Memory B cell (primary cell): ENCODE measurements at regions not wholly inside any gene's neighbourhood (a gene's known extent, or its start where the extent isn't known, plus 50 kb on each side); places are given as distances from the start of the nearest gene placed in this dataset.

Source experiments
- ATAC-seq: fragments of 150-1000 bp; cut with Tn5 transposase; 2 replicates; pipeline ENCODE4 v1.10.0; 2021; ENCODE audit warnings: low read depth, mild to moderate bottlenecking, moderate library complexity
- DNase-seq, 2 donors: peaks; one replicate each; pipeline ENCODE4 v3.0.0; 2022; ENCODE audit warnings: low spot score in 2 of 2
- H3K27ac Mint-ChIP-seq: one replicate; pipeline ENCODE4 v1.8.0; 2022; ENCODE audit warnings: mild to moderate bottlenecking, moderate library complexity, mixed read lengths
- H3K27me3 Mint-ChIP-seq: one replicate; pipeline ENCODE4 v1.8.0; 2022; ENCODE audit warnings: mixed read lengths
- H3K36me3 Mint-ChIP-seq: one replicate; pipeline ENCODE4 v1.8.0; 2022; ENCODE audit warnings: mild to moderate bottlenecking, mixed read lengths
- H3K4me1 Mint-ChIP-seq: one replicate; pipeline ENCODE4 v1.8.0; 2022; ENCODE audit warnings: mixed read lengths
- H3K4me3 Mint-ChIP-seq: one replicate; pipeline ENCODE4 v1.8.0; 2022; ENCODE audit warnings: mild to moderate bottlenecking, moderate library complexity, mixed read lengths
- H3K9me3 Mint-ChIP-seq: one replicate; pipeline ENCODE4 v1.8.0; 2022; ENCODE audit warnings: mixed read lengths

DNA sequence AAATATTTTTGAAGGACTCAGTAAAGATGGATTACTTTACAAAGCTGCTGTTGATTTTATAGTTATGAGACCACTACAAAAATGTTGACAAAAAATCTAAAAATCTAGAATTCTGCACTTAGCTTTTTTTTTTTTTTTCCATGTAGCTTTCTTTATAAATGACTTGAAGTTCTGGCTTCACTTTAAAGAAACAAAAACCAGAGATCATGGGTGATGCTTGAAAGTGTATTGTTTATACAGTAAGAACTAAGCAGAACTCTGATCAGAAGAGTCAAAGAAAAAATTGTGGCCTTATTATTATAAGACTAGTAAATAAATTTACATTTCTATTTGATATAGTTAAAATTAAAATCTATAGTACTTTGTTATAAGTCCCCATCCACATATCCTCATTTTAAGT is 301.7 kb downstream of the BLID start:
- no peak for ATAC-seq
- Mint-ChIP-seq H3K9me3 (peaks cover 14% of the 10 kb centered on the region), H3K27ac (no peak overlapping the region), H3K4me1 (no peaks in the 10 kb centered on the region), H3K27me3 (no peaks in the 10 kb centered on the region), H3K4me3 (no peak overlapping the region), H3K36me3 (no peaks in the 10 kb centered on the region)
- DNase-seq, result no peak

DNA sequence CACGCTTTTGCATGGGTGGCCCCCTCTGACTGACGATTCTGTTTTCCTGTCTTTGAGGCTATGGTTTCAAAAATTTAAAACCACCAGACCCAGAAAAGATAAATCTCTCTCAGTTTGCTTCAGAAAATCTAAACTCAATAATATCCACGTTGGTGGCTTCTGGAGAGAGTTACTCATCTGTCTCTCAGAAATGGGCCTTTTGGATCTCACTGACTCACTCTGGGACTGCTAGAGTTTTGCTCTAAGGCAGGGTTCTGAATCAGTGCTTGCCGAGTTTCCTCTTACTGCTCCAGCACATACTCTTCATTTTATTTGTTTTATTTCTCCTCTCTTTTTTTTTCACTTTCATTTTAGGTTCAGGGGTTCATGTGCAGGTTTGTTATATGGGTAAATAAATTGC is 305.7 kb downstream of the BLID start:
- Mint-ChIP-seq H3K9me3 (peaks cover 11% of the 10 kb centered on the region), H3K27ac (no peak overlapping the region), H3K36me3 (no peaks in the 10 kb centered on the region), H3K4me3 (no peak overlapping the region), H3K27me3 (no peaks in the 10 kb centered on the region), H3K4me1 (no peaks in the 10 kb centered on the region)
- DNase-seq (no peak), ATAC-seq (no peak)

DNA sequence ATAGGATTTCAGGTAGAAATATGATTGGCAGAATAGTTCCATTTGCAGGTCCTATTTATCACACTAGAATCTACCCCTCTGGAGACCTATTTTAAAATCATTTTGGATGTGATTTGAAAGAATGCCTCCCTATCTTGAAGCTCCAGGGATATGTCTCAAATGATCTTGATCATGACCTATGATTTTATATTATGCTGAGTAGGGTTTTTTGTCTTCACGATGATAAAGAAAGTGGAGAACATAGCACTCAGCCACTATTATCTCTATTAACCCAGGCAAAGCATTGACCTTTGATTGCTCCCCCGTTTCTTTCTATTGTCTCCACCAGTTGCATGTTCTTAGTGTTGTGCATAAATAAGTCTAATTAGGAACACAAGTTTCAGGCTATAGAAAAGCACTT is 307.9 kb downstream of the BLID start:
- Mint-ChIP-seq H3K4me1 (no peaks in the 10 kb centered on the region), H3K27me3 (no peaks in the 10 kb centered on the region), H3K9me3 (peaks cover 9% of the 10 kb centered on the region), H3K27ac (no peak overlapping the region), H3K36me3 (no peaks in the 10 kb centered on the region), H3K4me3 (no peak overlapping the region)
- DNase-seq (no peak), ATAC-seq (no peak)

DNA sequence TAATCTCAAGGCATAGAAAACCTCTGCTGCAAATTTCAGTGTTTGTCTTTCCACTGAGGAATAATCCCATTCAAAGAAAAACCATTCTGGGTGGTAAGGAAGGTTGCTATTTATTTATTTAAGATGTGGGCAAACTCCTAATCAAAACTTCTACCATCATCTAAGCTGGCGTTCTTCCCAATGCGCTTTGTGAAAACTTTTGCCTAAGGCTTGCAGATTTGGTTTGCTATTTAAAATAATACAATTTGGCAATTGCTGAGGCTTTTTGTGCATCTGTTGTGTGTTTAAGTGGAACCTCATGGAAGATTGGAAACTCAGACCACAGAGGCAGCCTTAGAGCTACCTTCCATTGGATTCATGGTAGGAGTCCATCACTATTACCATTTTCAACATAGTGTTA is 309.0 kb downstream of the BLID start:
- Mint-ChIP-seq H3K27me3 (no peaks in the 10 kb centered on the region), H3K4me3 (no peak overlapping the region), H3K27ac (no peak overlapping the region), H3K36me3 (no peaks in the 10 kb centered on the region), H3K4me1 (no peaks in the 10 kb centered on the region), H3K9me3 (peaks cover 5% of the 10 kb centered on the region)
- ATAC-seq, result no peak
- DNase-seq, result no peak

DNA sequence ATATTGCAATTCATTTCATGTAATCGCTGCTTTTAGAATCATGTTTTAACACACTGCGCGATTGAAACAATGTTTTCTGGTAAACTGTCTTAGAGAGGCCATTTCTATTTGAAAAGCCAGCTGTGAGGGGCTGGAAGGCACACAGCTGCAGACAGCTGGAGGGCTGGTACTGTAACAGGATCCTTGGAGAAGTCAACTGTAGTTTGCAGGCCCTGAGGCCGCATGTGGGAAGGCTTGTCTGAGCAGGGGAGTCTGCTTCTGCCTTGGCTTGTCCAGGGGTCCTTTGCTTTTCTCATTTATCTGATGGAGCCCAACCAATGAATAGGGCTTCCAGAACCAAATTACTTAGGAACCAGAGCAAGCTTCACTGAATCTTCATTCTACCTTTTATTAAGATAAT is 313.5 kb downstream of the BLID start:
- no peak overlapping the region for H3K4me3 Mint-ChIP-seq
- no peaks in the 10 kb centered on the region for H3K27me3 Mint-ChIP-seq
- ATAC-seq, result no peak
- no peak overlapping the region for H3K27ac Mint-ChIP-seq
- DNase-seq, result no peak
- no peaks in the 10 kb centered on the region for H3K4me1 Mint-ChIP-seq
- H3K9me3 Mint-ChIP-seq, result peaks cover 6% of the 10 kb centered on the region
- H3K36me3 Mint-ChIP-seq, result no peaks in the 10 kb centered on the region

DNA sequence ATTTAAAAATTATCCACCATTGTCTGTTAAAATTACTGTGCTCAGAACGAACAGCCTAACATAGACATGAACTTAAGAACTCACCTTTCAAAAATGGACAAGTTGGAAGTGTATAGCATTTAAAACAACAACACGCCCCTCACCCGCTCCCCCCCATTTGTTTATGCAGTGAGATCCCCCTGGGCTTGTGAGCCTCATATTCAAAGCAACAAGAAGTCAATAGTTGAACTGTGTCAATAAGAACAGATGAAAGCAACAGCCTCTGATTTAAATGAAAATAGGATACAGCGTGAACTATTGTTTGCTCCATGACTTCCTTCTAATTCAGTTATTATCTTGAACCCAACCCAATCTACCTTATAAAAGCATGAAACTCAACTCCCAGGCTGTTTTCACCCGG is 314.2 kb downstream of the BLID start:
- Mint-ChIP-seq H3K36me3 (no peaks in the 10 kb centered on the region), H3K27me3 (no peaks in the 10 kb centered on the region), H3K4me1 (no peaks in the 10 kb centered on the region), H3K27ac (no peak overlapping the region), H3K9me3 (peaks cover 6% of the 10 kb centered on the region), H3K4me3 (no peak overlapping the region)
- no peak for ATAC-seq
- no peak for DNase-seq

DNA sequence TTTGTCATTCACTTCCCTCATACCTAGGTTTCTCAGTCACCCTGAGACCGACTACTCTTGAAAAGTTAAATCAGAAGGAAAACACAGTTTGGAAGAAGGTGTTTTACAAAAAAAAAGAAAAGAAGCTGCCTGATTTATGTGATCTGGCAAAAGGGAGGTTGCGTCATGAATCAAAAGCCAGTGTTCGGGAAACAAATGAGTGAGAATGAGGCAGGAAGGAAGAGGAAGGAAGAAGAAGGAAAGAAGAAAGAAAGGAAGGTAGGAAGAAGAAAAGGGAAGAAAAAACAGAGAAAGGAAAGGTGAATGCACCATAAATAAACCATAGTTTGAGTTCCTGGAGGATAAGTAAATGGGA is 314.6 kb downstream of the BLID start:
- H3K4me1 Mint-ChIP-seq, result no peaks in the 10 kb centered on the region
- H3K27me3 Mint-ChIP-seq, result no peaks in the 10 kb centered on the region
- DNase-seq, result no peak
- H3K4me3 Mint-ChIP-seq, result no peak overlapping the region
- no peak for ATAC-seq
- H3K9me3 Mint-ChIP-seq, result peaks cover 6% of the 10 kb centered on the region
- H3K27ac Mint-ChIP-seq, result no peak overlapping the region
- no peaks in the 10 kb centered on the region for H3K36me3 Mint-ChIP-seq

DNA sequence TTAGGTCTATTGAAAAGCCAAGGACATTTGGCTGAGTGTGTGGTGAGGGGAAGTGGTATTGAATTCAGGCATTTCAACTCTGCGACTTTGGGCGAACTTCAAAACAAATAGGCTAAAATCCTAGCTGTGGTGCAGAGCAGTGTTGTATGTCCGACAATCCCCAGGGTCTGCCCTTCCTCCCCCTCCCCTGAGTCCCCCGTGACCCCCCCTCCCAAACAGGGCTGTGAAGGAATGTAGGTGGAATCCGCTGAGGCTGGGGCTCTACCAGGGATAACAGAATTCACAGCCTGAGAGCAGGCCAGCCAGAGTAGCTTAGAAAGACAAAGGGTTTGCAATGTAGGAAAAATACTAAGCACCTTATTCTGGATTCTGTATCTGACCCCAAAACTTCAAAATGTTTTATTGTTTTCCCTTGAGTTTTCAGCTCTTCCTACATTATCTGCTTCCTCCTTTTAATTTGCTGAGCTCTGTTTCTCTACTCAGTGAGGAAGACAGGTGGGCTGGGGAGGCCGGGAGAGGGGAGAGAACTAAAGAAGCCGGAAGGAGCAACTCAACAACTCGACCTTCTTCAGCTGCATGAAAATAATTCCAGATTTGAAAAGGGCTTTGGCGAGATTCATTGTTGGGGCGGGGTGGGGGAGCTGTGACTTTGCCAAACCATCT is 315.2 kb downstream of the BLID start:
- H3K27me3 Mint-ChIP-seq, result no peaks in the 10 kb centered on the region
- ATAC-seq, result no peak
- no peaks in the 10 kb centered on the region for H3K4me1 Mint-ChIP-seq
- no peak overlapping the region for H3K4me3 Mint-ChIP-seq
- no peaks in the 10 kb centered on the region for H3K36me3 Mint-ChIP-seq
- H3K9me3 Mint-ChIP-seq, result peaks cover 6% of the 10 kb centered on the region
- no peak overlapping the region for H3K27ac Mint-ChIP-seq
- DNase-seq, result no peak

DNA sequence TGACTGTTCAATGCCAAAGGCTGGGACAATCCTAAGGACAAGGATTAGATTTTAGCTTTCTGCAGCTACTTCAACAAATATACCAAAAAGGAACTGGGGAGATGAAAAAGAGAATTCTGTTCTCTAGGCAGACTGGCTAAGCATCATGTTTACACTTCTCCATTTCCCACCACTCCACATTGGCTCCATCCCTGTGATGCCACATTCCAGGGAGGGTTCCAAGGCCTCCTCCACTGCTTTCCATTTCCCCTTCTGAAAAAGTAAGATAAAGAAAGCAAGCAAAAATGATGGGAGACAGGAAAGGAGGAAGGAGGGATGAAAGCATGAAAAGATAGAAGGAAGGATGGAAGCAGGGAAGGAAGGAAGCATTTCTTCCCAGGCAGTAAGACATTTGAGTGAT is 315.8 kb downstream of the BLID start:
- no peaks in the 10 kb centered on the region for H3K27me3 Mint-ChIP-seq
- no peak for ATAC-seq
- H3K4me1 Mint-ChIP-seq, result no peaks in the 10 kb centered on the region
- peaks cover 6% of the 10 kb centered on the region for H3K9me3 Mint-ChIP-seq
- no peak for DNase-seq
- no peaks in the 10 kb centered on the region for H3K36me3 Mint-ChIP-seq
- H3K4me3 Mint-ChIP-seq, result no peak overlapping the region
- H3K27ac Mint-ChIP-seq, result no peak overlapping the region

DNA sequence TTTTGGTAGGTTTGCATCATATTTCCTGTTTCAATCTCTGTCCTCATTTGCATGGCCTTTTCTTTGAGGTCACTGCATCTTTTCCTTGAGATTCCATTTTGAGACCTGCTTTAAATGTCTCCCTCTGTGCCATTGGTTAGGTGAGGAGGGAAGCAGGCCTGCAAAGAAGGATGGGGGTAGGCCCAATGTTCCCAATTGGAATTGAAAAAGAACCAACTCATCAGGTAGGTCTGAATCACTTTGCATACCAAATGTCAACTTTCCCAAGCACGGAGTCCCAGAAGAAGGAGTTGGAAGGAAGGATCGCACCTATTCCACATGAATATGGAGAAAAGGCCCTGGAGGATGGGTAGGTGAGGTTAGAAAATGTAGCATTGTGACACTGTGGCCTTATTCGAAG is 318.5 kb downstream of the BLID start:
- Mint-ChIP-seq H3K4me3 (no peak overlapping the region), H3K4me1 (no peaks in the 10 kb centered on the region), H3K27ac (no peak overlapping the region), H3K27me3 (no peaks in the 10 kb centered on the region), H3K9me3 (peaks cover 6% of the 10 kb centered on the region), H3K36me3 (no peaks in the 10 kb centered on the region)
- DNase-seq (no peak), ATAC-seq (no peak)

DNA sequence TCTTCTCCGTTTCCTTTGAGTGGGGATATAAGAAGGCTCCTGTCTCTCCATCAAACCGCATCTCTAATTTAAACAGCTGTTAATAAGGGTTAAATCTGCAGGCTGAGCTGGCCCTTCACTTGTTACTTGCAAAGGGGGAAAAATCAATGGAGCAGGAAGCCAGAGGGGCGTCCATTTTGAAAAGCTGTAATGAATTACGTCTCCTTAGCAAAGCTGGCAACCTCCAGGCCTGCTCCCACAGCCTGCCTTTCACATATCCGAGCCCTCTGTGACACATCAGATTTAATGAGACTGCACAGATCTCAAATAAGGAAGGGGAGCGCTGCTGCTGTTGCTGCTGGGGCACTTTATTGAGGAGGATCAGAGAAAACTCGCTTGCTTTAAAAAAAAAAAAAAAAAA is 320.8 kb downstream of the BLID start:
- no peaks in the 10 kb centered on the region for H3K4me1 Mint-ChIP-seq
- DNase-seq (no peak), ATAC-seq (no peak)
- H3K27ac Mint-ChIP-seq, result no peak overlapping the region
- H3K4me3 Mint-ChIP-seq, result no peak overlapping the region
- no peaks in the 10 kb centered on the region for H3K36me3 Mint-ChIP-seq
- H3K9me3 Mint-ChIP-seq, result peaks cover 8% of the 10 kb centered on the region
- peaks cover 10% of the 10 kb centered on the region for H3K27me3 Mint-ChIP-seq

DNA sequence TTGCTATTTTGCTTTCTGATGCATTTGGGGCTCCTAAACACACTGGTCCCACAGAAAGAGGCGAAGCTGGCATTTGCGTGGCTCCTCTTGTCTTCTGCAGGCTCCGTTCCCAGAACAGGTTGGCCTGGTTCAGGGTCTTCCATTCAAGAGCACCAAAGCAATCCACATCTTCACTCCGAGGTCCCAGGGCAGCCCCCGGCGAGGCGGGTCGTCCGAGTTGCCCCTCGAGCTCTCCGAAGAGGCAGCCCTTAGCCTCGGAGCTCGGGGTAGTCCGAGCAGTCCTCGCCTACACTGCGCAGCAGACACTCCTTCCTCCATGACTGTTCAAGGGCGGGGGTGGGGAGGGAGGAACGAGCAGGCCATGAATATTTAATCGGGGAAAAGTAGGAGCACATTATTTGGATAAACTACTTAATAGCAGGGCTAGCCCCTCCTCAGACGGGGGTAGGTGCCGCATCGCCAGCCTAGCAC is 321.3 kb downstream of the BLID start:
- Mint-ChIP-seq H3K4me3 (no peak overlapping the region), H3K27ac (no peak overlapping the region)
- DNase-seq, result no peak

DNA sequence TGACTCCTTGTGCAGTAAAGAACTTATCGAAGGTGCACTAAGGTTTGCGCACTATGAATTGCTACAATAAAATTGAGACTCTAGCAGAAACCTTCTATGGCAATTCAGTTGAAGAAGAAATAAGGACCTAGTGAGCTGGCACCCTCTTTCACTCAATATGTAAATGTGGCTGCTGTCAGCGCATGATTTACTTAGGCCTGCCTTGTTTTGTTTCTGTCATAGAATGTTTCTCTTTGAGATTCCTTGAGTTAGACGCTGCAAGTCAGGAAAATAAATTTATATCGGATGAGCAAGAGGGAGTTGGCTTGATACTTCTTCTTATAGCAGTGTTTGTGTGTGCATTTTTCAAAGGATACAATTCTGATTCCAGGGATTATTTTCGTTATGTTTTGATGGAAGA is 322.1 kb downstream of the BLID start:
- peaks cover 8% of the 10 kb centered on the region for H3K9me3 Mint-ChIP-seq
- no peak overlapping the region for H3K4me3 Mint-ChIP-seq
- DNase-seq (no peak), ATAC-seq (no peak)
- no peaks in the 10 kb centered on the region for H3K36me3 Mint-ChIP-seq
- no peaks in the 10 kb centered on the region for H3K4me1 Mint-ChIP-seq
- H3K27me3 Mint-ChIP-seq, result peaks cover 10% of the 10 kb centered on the region
- no peak overlapping the region for H3K27ac Mint-ChIP-seq

More for the DNA sequence above, 321.3 kb downstream of the BLID start:
- Mint-ChIP-seq H3K36me3 (no peaks in the 10 kb centered on the region), H3K4me1 (no peaks in the 10 kb centered on the region), H3K9me3 (peaks cover 8% of the 10 kb centered on the region), H3K27me3 (peaks cover 10% of the 10 kb centered on the region)
- ATAC-seq, result no peak

DNA sequence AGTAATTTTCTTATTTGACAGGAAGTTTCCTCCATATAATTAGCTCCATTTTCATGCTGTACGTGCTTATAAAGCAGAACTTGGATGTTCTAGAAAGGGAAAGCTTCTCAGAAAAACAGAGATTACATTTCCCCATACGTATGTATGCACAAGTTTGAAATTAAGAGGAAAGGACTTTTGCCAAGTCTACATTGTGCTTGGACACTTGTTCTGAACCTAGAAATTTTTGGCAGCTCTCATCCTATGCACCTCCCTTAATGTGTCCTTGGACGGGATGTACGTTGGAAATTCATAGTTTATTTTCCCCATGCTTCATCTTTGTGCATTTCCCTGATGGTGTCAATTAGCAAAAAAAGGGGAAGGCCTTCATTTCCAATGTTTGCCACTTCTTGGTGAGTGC is 322.7 kb downstream of the BLID start:
- no peak for ATAC-seq
- no peak for DNase-seq
- Mint-ChIP-seq H3K4me1 (peaks cover 2% of the 10 kb centered on the region), H3K36me3 (no peaks in the 10 kb centered on the region), H3K4me3 (no peak overlapping the region), H3K27me3 (peaks cover 13% of the 10 kb centered on the region), H3K9me3 (peaks cover 5% of the 10 kb centered on the region), H3K27ac (no peak overlapping the region)

DNA sequence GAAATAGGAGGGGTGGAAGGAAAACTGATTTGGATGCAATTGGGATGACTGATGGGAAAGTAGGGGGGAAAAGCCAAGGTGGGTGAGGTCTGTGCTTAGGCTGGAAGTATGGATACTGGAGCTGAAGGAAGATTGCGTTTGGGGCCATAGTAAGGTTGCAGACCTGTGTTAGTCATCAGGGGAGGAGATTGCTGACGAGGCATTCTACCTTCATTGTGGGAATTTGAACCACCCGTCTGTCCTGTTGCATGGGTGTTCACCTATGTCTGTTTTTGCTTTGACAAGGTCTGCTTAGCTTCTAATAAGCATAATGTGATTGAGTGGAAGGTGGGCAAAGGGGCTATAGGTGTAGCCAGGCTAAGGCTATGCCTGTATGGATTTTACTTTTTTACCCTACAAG is 323.8 kb downstream of the BLID start:
- peaks cover 2% of the 10 kb centered on the region for H3K4me1 Mint-ChIP-seq
- H3K9me3 Mint-ChIP-seq, result peaks cover 3% of the 10 kb centered on the region
- no peaks in the 10 kb centered on the region for H3K36me3 Mint-ChIP-seq
- ATAC-seq (no peak), DNase-seq (no peak)
- H3K4me3 Mint-ChIP-seq, result no peak overlapping the region
- H3K27me3 Mint-ChIP-seq, result peaks cover 15% of the 10 kb centered on the region
- no peak overlapping the region for H3K27ac Mint-ChIP-seq
